Osteocyte (in vitro differentiated cells): ENCODE measurements at regions not wholly inside any gene's neighbourhood (a gene's known extent, or its start where the extent isn't known, plus 50 kb on each side); places are given as distances from the start of the nearest gene placed in this dataset.

Experiments
- DNase-seq: peaks from one replicate; pipeline ENCODE4 v3.0.0; 2021; ENCODE audit warnings: mixed read lengths; ENCODE audit not compliant: unreplicated experiment; ENCODE audit errors: extremely low spot score
- H3K27ac Mint-ChIP-seq: one replicate; pipeline ENCODE4 v1.8.0; 2021; ENCODE audit warnings: mild to moderate bottlenecking, mixed read lengths; ENCODE audit not compliant: unreplicated experiment
- H3K27me3 Mint-ChIP-seq: one replicate; pipeline ENCODE4 v1.8.0; 2021; ENCODE audit warnings: mixed read lengths; ENCODE audit not compliant: unreplicated experiment
- H3K36me3 Mint-ChIP-seq: one replicate; pipeline ENCODE4 v1.8.0; 2021; ENCODE audit warnings: mixed read lengths; ENCODE audit not compliant: unreplicated experiment
- H3K4me1 Mint-ChIP-seq: one replicate; pipeline ENCODE4 v1.8.0; 2021; ENCODE audit warnings: mixed read lengths; ENCODE audit not compliant: unreplicated experiment
- H3K4me3 Mint-ChIP-seq: one replicate; pipeline ENCODE4 v1.8.0; 2021; ENCODE audit warnings: mild to moderate bottlenecking, moderate library complexity, mixed read lengths; ENCODE audit not compliant: unreplicated experiment
- H3K9me3 Mint-ChIP-seq: one replicate; pipeline ENCODE4 v1.8.0; 2021; ENCODE audit warnings: mixed read lengths; ENCODE audit not compliant: unreplicated experiment
- CTCF ChIP-seq: fragments of 200-600 bp; sonication (generic); IDR thresholded peaks from 2 replicates; pipeline ENCODE4 v1.5.0; 2021; ENCODE audit warnings: antibody characterized with exemption, mild to moderate bottlenecking, moderate library complexity

GRCh38 chr1:221141096-221141495 is 261.9 kb downstream of the HLX start:
- Mint-ChIP-seq H3K4me1 (peaks cover 2% of the 10 kb centered on the region), H3K27ac (no peak overlapping the region), H3K36me3 (no peaks in the 10 kb centered on the region), H3K4me3 (no peak overlapping the region), H3K9me3 (no peaks in the 10 kb centered on the region), H3K27me3 (peaks cover 18% of the 10 kb centered on the region)
- no peak for TF ChIP-seq CTCF
- no peak for DNase-seq

GRCh38 chr1:221141606-221142285 is 262.5 kb downstream of the HLX start:
- Mint-ChIP-seq H3K4me1 (peaks cover 2% of the 10 kb centered on the region), H3K27me3 (peaks cover 22% of the 10 kb centered on the region), H3K9me3 (no peaks in the 10 kb centered on the region), H3K4me3 (no peak overlapping the region), H3K27ac (no peak overlapping the region), H3K36me3 (no peaks in the 10 kb centered on the region)
- DNase-seq, result no peak
- no peak for TF ChIP-seq CTCF

DNA sequence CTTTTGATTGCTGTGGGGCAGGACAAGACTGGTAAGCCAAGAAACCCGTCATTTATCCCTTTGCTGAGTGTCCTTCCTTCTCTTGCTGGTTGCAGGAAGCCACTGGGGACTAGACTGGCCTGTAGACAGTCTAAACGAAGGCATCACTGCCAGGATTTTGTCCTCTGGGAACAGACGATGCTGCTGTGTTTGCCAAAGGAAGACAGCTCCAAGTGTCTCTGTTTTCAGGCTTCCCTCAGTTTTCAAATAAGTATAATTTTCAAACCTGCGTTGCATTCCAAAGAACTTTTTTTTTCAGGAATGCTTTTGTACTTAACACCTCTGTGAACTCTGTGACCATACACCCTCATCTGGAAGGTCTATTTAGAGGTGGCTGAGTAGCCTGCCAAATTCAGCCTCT is 269.4 kb downstream of the HLX start:
- no peak for TF ChIP-seq CTCF
- H3K9me3 Mint-ChIP-seq, result peaks cover 5% of the 10 kb centered on the region
- H3K27me3 Mint-ChIP-seq, result peaks cover 27% of the 10 kb centered on the region
- no peak overlapping the region for H3K4me3 Mint-ChIP-seq
- H3K36me3 Mint-ChIP-seq, result no peaks in the 10 kb centered on the region
- no peak overlapping the region for H3K27ac Mint-ChIP-seq
- DNase-seq, result no peak
- H3K4me1 Mint-ChIP-seq, result no peaks in the 10 kb centered on the region

GRCh38 chr1:221149111-221149510 is 269.9 kb downstream of the HLX start:
- Mint-ChIP-seq H3K27me3 (peaks cover 26% of the 10 kb centered on the region), H3K4me1 (no peaks in the 10 kb centered on the region), H3K4me3 (no peak overlapping the region), H3K27ac (no peak overlapping the region), H3K9me3 (peaks cover 5% of the 10 kb centered on the region), H3K36me3 (no peaks in the 10 kb centered on the region)
- TF ChIP-seq CTCF, result no peak
- DNase-seq, result no peak

DNA sequence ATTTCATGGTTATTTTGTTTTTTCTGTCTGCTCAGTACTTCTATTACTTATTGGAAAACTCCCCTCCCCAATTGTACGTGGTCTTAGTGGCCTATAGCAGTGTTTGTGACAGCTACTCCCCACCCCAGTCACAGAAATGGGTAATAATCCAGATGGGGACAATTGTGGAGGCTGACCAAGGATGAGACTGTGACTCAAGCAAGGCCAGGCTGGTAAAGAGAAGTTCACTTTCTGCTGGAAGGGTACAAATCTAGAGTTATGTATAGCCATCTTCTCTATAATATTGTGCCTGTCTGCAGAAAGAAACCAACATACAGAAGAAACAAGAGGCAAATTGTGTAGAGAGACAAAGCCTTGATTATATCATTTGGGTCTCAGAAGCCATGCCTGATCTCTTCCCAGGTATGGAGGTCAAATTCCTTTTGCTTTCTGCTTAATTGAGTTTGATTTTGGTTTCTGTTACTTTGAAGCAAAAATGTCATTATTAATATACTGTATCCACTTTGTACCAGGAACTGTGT is 270.4 kb downstream of the HLX start:
- Mint-ChIP-seq H3K27ac (no peak overlapping the region), H3K9me3 (peaks cover 5% of the 10 kb centered on the region), H3K4me1 (no peaks in the 10 kb centered on the region), H3K27me3 (peaks cover 24% of the 10 kb centered on the region), H3K4me3 (no peak overlapping the region), H3K36me3 (no peaks in the 10 kb centered on the region)
- no peak for DNase-seq
- no peak for TF ChIP-seq CTCF
